Activated T-cell treated with anti-CD3 and anti-CD28 coated beads, Interleukin-2, amount 50 U/mL, for 24 hours (primary cell): ENCODE measurements at regions not wholly inside any gene's neighbourhood (a gene's known extent, or its start where the extent isn't known, plus 50 kb on each side); places are given as distances from the start of the nearest gene placed in this dataset.

ENCODE experiments used
- DNase-seq: peaks from one replicate; pipeline ENCODE4 v3.0.0-alpha.2; 2020
- H3K27ac Mint-ChIP-seq: 2 replicates; pipeline ENCODE4 v1.8.0; 2020; ENCODE audit warnings: mild to moderate bottlenecking, mixed read lengths
- H3K27me3 Mint-ChIP-seq: 2 replicates; pipeline ENCODE4 v1.8.0; 2020; ENCODE audit warnings: mixed read lengths
- H3K36me3 Mint-ChIP-seq: 2 replicates; pipeline ENCODE4 v1.8.0; 2020; ENCODE audit warnings: low read depth, mixed read lengths
- H3K4me1 Mint-ChIP-seq: 2 replicates; pipeline ENCODE4 v1.8.0; 2020; ENCODE audit warnings: low read depth, mixed read lengths
- H3K4me3 Mint-ChIP-seq: 2 replicates; pipeline ENCODE4 v1.8.0; 2020; ENCODE audit warnings: mild to moderate bottlenecking, moderate library complexity, mixed read lengths
- H3K9me3 Mint-ChIP-seq: 2 replicates; pipeline ENCODE4 v1.8.0; 2020; ENCODE audit warnings: mixed read lengths

GRCh38 chr15:93515256-93516051 lies 426.4 kb upstream of the RGMA start:
- no peak for DNase-seq
- H3K36me3 Mint-ChIP-seq, result no peaks in the 10 kb centered on the region
- no peak overlapping the region for H3K27ac Mint-ChIP-seq
- H3K9me3 Mint-ChIP-seq, result no peaks in the 10 kb centered on the region
- H3K4me3 Mint-ChIP-seq, result no peak overlapping the region
- no peaks in the 10 kb centered on the region for H3K4me1 Mint-ChIP-seq
- H3K27me3 Mint-ChIP-seq, result peaks cover 18% of the 10 kb centered on the region

GRCh38 chr15:93506646-93507045 lies 417.6 kb upstream of the RGMA start:
- Mint-ChIP-seq H3K27ac (no peak overlapping the region), H3K9me3 (no peaks in the 10 kb centered on the region), H3K36me3 (no peaks in the 10 kb centered on the region), H3K27me3 (peaks cover 2% of the 10 kb centered on the region), H3K4me1 (no peaks in the 10 kb centered on the region), H3K4me3 (no peak overlapping the region)
- no peak for DNase-seq

GRCh38 chr15:93505506-93505905 lies 416.5 kb upstream of the RGMA start:
- Mint-ChIP-seq H3K27ac (no peak overlapping the region), H3K36me3 (no peaks in the 10 kb centered on the region), H3K4me1 (no peaks in the 10 kb centered on the region), H3K27me3 (peaks cover 2% of the 10 kb centered on the region), H3K4me3 (no peak overlapping the region), H3K9me3 (no peaks in the 10 kb centered on the region)
- DNase-seq, result no peak

- no peak for DNase-seq
- Mint-ChIP-seq H3K9me3 (no peaks in the 10 kb centered on the region), H3K36me3 (no peaks in the 10 kb centered on the region), H3K4me1 (no peaks in the 10 kb centered on the region), H3K4me3 (no peak overlapping the region), H3K27ac (no peak overlapping the region), H3K27me3 (peaks cover 2% of the 10 kb centered on the region)
Observed at GRCh38 chr15:93501946-93502345, 412.9 kb upstream of the RGMA start.

- no peaks in the 10 kb centered on the region for H3K36me3 Mint-ChIP-seq
- H3K27ac Mint-ChIP-seq, result no peak overlapping the region
- DNase-seq, result no peak
- peaks cover 2% of the 10 kb centered on the region for H3K27me3 Mint-ChIP-seq
- H3K4me3 Mint-ChIP-seq, result no peak overlapping the region
- no peaks in the 10 kb centered on the region for H3K9me3 Mint-ChIP-seq
- H3K4me1 Mint-ChIP-seq, result no peaks in the 10 kb centered on the region
Observed at GRCh38 chr15:93500155-93500554, 411.1 kb upstream of the RGMA start.

- Mint-ChIP-seq H3K4me3 (no peak overlapping the region), H3K4me1 (no peaks in the 10 kb centered on the region), H3K36me3 (no peaks in the 10 kb centered on the region), H3K27ac (no peak overlapping the region), H3K9me3 (no peaks in the 10 kb centered on the region), H3K27me3 (peaks cover 8% of the 10 kb centered on the region)
- no peak for DNase-seq
Observed at GRCh38 chr15:93497291-93497690, 408.3 kb upstream of the RGMA start.

- H3K4me3 Mint-ChIP-seq, result no peak overlapping the region
- peaks cover 8% of the 10 kb centered on the region for H3K27me3 Mint-ChIP-seq
- H3K36me3 Mint-ChIP-seq, result no peaks in the 10 kb centered on the region
- no peak for DNase-seq
- H3K27ac Mint-ChIP-seq, result no peak overlapping the region
- H3K9me3 Mint-ChIP-seq, result no peaks in the 10 kb centered on the region
- no peaks in the 10 kb centered on the region for H3K4me1 Mint-ChIP-seq
Observed at GRCh38 chr15:93496888-93497287, 407.9 kb upstream of the RGMA start.

GRCh38 chr15:93495799-93496637 lies 407.0 kb upstream of the RGMA start:
- Mint-ChIP-seq H3K27me3 (peaks cover 8% of the 10 kb centered on the region), H3K9me3 (no peaks in the 10 kb centered on the region), H3K4me3 (no peak overlapping the region), H3K36me3 (no peaks in the 10 kb centered on the region), H3K27ac (no peak overlapping the region), H3K4me1 (no peaks in the 10 kb centered on the region)
- DNase-seq, result no peak

GRCh38 chr15:93493172-93493571 lies 404.2 kb upstream of the RGMA start:
- peaks cover 6% of the 10 kb centered on the region for H3K27me3 Mint-ChIP-seq
- no peaks in the 10 kb centered on the region for H3K36me3 Mint-ChIP-seq
- no peaks in the 10 kb centered on the region for H3K9me3 Mint-ChIP-seq
- no peaks in the 10 kb centered on the region for H3K4me1 Mint-ChIP-seq
- H3K4me3 Mint-ChIP-seq, result no peak overlapping the region
- H3K27ac Mint-ChIP-seq, result no peak overlapping the region
- DNase-seq, result no peak

- Mint-ChIP-seq H3K36me3 (no peaks in the 10 kb centered on the region), H3K4me3 (no peak overlapping the region), H3K4me1 (no peaks in the 10 kb centered on the region), H3K27me3 (peaks cover 6% of the 10 kb centered on the region), H3K9me3 (no peaks in the 10 kb centered on the region), H3K27ac (no peak overlapping the region)
- no peak for DNase-seq
Observed at GRCh38 chr15:93491291-93491690, 402.3 kb upstream of the RGMA start.

GRCh38 chr15:93488296-93488713 lies 399.3 kb upstream of the RGMA start:
- Mint-ChIP-seq H3K9me3 (no peaks in the 10 kb centered on the region), H3K36me3 (no peaks in the 10 kb centered on the region), H3K27me3 (peaks cover 6% of the 10 kb centered on the region), H3K27ac (no peak overlapping the region), H3K4me1 (no peaks in the 10 kb centered on the region), H3K4me3 (no peak overlapping the region)
- DNase-seq, result no peak

GRCh38 chr15:93486407-93487117 lies 397.6 kb upstream of the RGMA start:
- H3K27ac Mint-ChIP-seq, result no peak overlapping the region
- H3K27me3 Mint-ChIP-seq, result peaks cover 2% of the 10 kb centered on the region
- no peak for DNase-seq
- no peaks in the 10 kb centered on the region for H3K36me3 Mint-ChIP-seq
- no peaks in the 10 kb centered on the region for H3K4me1 Mint-ChIP-seq
- no peaks in the 10 kb centered on the region for H3K9me3 Mint-ChIP-seq
- no peak overlapping the region for H3K4me3 Mint-ChIP-seq

- Mint-ChIP-seq H3K27ac (no peak overlapping the region), H3K9me3 (no peaks in the 10 kb centered on the region), H3K36me3 (no peaks in the 10 kb centered on the region), H3K27me3 (peaks cover 2% of the 10 kb centered on the region), H3K4me1 (no peaks in the 10 kb centered on the region), H3K4me3 (no peak overlapping the region)
- DNase-seq, result no peak
Observed at GRCh38 chr15:93485438-93486327, 396.7 kb upstream of the RGMA start.

GRCh38 chr15:93483923-93484322 lies 394.9 kb upstream of the RGMA start:
- H3K4me1 Mint-ChIP-seq, result no peaks in the 10 kb centered on the region
- H3K27ac Mint-ChIP-seq, result no peak overlapping the region
- peaks cover 2% of the 10 kb centered on the region for H3K27me3 Mint-ChIP-seq
- no peaks in the 10 kb centered on the region for H3K36me3 Mint-ChIP-seq
- H3K9me3 Mint-ChIP-seq, result no peaks in the 10 kb centered on the region
- DNase-seq, result no peak
- H3K4me3 Mint-ChIP-seq, result no peak overlapping the region
